ENCODE measurements at regions not wholly inside any gene's neighbourhood (a gene's known extent, or its start where the extent isn't known, plus 50 kb on each side); places are given as distances from the start of the nearest gene placed in this dataset.

GRCh38 chr1:219265026-219265515 is 91.4 kb downstream of the LYPLAL1 start:
- DNase-seq = no peak

DNA sequence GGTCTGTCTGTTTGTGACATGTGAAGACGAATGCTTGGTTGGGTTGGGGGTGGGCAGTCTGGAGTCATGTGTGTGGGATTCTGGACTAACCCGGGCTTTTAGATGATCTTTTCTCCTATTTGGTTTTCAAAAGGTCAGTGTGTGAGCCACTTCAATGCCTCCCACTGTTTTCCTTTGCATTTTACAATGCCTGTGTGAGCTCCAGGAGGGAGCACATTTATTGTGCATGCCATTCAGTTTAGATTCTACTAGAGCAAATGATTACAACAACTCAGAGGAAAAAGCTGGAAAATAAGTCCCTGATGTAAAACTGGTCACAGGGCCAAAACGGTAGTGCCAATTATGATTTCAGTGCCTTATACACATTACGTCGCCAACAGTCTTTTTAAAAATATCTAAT is 90.9 kb downstream of the LYPLAL1 start:
- no peak for DNase-seq
